GM18517 (cell line): ENCODE measurements at regions not wholly inside any gene's neighbourhood (a gene's known extent, or its start where the extent isn't known, plus 50 kb on each side); places are given as distances from the start of the nearest gene placed in this dataset.

Experiments
- ATAC-seq: cut with Tn5 transposase; IDR thresholded peaks from one replicate; pipeline ENCODE4 v1.9.1; 2021; ENCODE audit warnings: mild to moderate bottlenecking, moderate library complexity; ENCODE audit not compliant: unreplicated experiment

DNA sequence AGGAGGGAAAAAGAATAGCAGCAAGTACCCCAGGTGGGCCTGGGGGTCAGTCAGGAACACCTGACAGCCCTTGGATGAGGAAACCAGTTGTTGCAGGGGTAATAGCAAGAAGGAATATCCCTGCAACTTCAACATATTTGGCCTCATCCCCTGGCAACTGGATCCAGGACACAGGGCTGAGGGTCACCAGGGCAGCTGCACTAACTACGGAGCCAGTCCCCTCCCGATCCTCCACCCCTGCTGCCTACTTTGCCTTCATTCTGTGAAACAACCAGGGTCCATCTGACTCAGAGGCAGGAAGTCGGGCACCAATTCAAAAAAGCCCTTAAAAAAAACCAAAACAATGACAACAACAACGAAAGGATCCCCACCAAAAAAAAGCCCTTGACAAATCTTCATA, 52.9 kb downstream of the FRMPD3 start:
- ATAC-seq, result no peak

DNA sequence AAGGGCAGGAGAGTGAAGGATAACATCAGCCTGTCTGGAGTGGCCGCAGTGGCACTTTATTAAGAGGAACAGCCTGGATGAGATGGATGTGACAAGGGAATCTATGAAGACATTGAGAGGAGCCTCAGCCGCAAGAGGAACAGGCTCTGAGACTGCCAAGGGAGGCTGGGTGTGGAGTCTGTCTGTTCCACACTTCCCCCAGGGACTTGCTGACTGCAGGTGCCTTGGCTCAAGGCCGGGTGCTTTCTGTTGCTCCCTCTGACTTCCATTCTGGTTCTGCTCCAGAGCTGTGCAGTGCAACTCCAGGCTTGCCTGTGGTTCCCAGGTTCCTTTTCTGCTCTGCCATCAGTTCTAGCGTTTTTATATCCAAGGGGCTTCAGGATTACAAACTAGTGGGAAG, 54.6 kb downstream of the FRMPD3 start:
- no peak for ATAC-seq

DNA sequence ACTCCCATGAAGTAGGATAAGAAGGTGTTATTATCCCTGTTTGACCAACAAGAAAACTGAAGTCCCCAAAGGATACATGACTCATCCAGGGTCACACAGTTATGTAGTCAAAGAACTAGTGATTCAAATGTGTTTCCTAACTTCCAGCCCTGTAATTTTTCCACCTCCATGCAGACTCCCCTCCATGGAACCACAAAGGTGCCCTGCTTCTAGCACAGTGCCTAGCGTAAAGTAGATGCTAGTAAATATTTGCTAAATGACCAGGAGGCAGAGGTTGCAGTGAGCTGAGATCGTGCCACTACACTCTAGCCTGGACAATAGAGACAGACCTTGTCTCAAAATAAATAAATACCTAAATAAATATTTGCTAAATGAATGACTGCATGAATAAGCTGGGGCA, 55.8 kb downstream of the FRMPD3 start:
- no peak for ATAC-seq

DNA sequence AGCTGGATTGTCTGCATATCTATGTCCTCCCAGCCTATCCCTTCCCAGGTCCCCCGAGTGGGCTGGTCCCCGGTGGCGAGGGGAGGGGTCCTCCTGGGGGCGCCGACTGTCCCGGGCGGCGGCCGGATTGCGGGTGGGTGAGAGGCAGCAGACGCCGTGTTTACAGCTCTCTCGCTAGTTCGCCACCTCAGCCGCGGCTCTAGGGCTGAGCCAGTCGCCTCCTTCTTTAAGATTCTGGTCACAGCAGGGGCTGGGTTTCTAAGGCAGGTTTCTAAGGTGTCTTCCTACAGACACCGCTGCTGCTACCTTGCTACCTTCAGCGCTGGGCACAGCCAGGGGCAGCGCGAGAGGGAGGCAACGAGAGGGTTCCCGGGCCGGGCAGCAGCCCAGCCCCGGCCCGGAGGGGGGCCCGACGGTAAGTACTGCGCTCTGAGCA, 57.2 kb downstream of the FRMPD3 start:
- no peak for ATAC-seq

DNA sequence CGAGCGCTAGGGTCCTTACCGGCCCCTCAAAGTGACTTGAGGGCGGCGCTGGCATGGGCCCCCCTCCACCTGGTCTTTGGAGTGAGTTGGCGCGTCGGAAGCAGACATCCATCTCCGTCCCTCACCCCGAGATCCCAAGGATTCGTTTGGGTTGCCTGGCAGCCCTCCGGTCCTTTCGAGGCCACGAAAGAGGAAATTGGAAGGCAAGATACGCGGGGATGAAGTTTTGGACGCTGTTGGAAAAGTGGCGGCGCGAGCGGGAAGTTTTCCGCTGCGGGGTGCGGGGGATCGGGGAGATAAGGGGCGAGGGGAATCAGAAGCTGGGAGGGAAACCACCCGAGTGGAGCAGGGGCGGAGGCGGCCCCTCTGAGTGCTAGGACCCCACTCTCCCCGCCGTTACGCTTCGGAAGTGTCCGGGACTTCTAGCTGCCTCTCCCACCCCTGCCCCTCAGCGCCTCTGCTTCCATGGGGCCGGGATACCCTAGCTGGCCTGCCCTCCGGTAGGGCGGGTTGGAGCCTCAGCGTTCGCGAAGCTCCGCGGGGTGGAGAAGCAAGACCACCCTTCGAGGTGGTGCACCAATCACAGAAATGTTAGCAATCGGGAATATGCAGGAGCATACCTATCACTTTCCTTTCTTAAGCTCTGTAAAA, 57.8 kb downstream of the FRMPD3 start:
- no peak for ATAC-seq

DNA sequence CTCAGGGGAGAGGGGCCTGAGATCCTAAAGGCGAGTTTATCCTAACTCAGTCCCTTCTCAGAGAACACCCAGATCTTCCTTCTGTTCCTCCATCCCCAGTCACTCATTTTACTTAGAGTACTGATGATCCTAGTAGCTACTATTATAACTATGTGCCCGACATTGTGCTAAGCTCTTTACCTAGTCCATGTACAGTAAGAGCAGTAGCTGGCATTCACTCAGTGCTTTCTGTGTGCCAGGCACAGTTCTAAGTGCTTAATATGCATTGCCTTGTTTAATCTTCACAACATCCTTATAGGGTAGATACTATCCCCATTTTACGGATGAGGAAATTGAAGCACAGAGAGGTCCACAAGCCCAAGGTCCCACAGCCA, 58.3 kb downstream of the FRMPD3 start:
- no peak for ATAC-seq

DNA sequence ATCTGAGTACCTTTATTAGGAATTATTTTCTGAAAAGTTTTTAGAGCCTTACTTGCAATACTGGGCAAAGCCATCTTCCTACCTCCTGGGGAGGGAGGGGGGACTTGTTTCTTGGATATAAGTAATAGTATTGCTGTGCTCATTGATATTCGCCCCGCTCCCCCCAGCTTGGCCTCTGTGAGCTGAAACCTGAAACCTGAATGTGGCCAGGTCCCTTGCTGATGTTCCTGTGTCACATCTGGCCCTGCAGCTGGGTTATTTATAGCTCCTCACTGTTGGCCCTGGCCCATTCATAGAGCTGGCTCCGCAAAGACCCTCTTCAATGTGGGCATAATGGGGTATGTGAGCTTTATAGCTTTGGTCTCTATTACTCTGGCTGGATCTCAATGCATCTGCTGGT, 59.5 kb downstream of the FRMPD3 start:
- no peak for ATAC-seq

DNA sequence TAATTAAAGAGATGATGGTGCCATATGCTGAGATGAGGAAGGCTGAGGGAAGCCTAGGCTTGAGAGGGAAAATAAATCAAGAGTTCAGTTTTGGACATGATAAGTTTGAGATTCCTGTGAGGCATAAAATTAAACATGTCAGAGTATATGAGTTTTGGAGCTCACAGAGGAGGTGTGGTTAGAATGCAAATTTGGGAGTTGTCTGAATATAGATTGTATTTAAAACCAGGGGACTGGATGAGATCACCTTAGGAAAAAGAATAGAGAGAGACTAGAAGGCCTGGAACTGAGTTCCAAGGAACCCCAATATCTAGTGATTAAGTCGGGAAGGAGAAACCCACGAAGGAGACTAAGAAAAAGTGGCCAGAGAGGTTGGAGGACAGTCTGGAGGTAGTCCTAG, 65.5 kb downstream of the FRMPD3 start:
- no peak for ATAC-seq

DNA sequence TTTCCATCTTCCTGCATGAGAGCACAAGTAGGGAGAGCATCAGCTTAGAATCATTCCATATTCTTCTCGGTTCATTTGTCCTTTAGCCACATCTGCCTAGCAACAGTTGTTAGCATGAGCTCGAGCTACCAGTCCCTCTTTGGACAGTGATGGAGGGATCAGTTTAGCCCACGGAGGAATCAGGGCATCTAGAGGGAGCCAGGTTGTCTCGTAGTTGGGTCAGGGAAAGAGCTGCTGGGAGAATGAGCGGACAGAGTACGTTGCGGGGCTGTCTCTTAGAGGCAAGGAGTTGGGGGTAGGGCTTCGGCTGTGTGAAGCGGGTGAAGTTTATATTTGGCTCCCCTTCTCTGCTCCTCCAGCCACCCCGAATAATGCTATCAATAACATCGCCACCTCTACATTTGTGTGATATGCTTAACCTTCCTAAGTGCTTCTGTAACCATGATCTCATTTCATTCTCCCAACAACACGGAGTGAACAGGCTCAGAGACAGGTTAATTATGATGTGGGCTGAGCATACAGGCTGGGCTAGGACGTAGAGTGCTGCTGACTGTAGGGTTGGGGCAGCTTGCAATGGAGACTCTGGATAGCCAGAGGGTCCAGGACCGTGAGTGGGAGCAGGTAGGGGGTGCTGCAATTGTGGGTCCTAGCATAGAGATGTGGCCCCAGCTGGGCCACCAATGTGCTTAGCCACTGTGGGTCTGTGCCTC, 72.6 kb downstream of the FRMPD3 start:
- ATAC-seq, result no peak

DNA sequence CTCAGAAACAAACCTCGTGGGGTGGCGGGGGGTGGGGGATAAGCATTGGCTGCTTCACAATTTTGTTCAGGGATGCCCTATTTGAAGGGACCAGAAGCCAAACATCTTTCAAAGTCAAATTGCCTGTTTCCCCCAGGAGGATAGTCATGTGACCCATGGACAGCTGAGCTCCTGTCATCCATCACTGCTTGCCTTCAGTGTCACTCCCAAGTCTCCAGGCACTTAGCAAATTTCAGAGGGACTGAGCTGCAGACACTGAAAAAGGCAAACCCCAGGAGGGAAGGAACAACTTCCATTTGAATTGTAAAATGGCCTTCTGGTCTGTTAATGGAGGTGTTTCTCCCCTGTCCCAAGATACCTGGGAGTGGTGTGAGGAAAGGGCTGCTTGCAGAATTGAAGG, 73.4 kb downstream of the FRMPD3 start:
- ATAC-seq, result no peak

DNA sequence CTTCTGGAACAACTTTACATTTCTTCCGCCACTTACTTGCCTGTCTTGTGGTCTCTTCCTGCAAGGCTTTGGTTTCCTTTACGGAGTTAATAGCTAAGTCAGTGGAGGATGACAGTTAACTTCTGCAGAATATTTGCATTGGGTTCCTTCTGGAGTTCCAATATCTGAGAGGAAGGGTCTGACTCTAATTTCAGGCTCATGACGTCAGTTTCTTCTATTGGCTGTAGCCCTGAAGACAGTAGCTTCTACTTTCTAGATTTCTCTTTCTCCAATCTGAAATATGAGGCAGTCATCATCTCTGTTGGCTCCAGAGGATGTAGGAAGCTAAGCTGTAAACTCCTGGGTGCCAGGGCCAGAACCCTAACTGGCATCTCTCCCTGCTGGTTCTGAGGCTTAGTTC, 76.7 kb downstream of the FRMPD3 start:
- ATAC-seq, result no peak

DNA sequence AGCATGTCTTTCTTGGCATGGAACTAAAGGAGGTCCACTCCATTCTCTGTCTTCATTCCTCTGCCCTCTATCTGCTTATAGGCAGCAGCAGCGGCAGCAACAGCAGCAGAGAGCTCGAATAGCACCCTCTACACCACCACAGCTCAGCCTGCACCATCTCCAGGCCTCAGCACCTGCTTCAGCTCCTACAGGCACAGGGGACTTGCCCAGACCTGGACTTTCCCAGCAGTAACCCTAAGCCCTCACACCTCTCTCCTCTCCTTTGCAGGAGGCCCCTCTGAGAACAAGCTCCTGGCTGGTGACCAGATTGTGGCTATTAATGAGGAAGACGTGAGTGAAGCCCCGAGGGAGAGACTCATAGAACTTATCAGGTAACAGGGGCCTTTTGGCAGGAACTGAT, 80.7 kb downstream of the FRMPD3 start:
- ATAC-seq, result no peak

DNA sequence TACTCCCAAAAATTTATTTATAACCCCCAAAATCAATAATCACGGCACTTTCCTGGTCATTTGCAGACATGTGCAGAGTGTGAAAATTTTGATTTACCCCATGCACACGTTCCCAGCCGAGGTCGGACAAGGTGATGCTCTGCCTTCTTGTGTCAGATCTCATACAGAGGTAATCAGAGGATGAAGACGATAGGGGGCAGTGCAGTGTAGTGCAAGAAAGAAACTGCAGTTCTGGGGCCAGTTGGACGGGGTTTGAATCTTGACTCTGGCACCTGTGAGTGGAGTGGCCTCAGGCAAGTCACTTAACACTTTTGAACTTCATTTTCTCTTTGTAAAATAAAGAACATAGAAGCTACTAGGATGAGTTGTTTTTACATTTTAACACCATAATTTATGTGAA, 88.4 kb downstream of the FRMPD3 start:
- ATAC-seq, result no peak

DNA sequence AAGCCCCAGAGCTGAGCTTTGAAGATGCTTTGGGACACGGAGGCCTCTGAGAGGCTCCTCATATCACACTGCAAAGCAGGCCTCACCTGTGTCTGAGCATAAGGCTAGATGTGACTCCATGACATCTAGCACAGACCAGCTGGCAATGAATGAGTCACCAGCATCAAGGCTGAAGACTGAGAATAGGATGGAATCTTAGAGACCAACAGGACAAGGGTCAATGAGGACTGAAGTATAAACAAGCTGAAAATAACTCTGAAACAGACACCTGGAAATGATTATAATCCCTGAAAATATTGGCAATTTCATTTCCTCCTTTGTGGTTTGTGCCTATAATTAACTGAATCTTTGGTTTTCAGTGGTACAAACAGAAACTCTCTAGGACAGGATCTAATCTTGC, 87.1 kb upstream of the PRPS1 start:
- ATAC-seq, result no peak

DNA sequence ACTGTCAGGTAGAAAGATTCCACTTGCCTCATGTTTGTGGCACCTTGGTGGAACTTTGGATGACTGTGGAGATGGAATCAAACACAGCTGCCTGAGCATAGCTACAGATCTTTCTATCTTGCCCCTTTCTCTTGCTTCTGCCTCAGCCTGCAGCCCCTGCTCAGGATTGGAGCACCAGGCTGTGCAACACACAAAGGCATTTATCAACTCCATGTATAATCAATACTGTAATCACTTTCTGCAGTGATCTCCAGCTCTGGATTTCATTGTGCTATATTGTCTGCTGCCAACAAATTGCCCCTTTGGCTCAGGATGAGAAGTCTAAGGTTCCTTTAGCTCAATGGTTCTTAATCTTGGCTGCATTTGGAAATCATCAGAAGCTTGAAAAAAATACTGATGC, 86.3 kb upstream of the PRPS1 start:
- no peak for ATAC-seq

DNA sequence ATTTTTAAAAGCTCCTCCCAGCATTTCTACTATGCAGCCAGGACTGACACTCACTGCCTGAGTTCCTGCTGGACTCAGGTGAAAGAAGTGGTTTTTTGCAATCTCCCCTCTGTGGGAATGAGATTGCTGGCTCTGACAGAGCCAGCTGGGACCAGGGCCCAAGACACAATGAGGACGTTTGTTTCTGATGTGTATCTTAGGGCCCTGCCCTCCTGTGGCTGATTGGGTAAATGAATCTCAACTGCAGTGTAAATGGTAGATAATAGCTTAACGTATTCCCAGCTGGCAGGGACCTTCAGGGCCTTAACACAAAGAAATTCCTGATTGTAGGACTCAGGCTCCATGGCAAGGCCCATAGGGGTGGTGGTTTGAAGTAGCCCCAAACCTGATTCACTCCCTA, 85.8 kb upstream of the PRPS1 start:
- ATAC-seq, result no peak

DNA sequence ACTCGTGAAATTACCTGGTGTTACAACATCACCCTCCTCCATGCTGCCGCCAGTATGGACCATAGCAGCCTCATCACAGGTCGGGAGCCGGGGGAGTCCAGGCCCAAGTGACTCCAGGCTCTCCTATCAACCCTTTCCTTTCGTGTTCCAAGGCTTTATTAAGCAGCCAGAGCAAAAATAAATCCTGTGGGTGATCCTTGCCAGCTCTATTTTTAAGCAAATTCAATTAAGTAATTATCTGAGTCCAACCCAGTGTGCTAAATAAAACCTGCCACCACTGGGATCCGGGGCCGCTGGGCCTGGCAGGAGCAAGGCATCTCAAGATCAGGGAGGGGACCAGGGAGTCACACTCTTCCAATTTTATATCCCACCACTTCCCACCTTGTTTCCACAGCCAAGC, 80.7 kb upstream of the PRPS1 start:
- ATAC-seq, result no peak

DNA sequence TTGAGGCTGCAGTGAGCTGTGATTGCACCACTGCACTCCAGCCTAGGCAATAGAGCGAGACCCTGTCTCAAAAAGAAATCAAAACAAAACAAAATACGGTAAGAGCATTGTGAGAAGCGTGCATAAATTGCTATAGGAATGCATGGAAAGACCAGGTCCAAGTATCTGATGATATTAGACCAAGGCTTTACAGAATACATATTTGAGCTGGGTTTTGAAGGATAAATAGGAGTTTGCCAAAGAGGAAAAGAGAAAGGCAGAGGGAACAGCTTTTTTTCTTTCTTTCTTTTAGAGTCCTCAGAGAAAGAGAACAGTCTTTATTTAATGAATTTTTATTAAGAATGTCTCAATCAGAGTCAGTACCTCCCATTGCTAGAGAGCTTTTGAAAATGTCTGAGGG, 79.5 kb upstream of the PRPS1 start:
- ATAC-seq, result no peak

DNA sequence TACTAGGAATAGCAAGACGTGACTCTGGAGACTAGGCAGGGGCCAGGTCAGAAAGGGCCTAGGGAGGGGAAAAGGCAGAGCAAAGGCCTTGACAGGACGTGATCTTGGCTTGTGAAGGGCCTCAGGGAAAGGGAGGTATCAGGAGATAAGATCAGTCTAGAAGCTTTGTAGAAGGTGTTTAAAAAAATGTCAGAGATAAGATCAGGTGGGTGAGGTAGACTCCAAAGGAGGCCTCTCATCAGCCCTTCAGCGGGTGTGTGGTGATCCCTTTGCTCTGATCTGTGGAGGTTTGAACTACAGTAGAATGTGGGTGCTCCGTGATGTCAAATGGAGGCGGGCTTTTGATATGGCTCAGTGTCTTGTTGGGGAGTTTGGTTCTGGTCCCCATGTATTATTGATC, 78.8 kb upstream of the PRPS1 start:
- no peak for ATAC-seq

DNA sequence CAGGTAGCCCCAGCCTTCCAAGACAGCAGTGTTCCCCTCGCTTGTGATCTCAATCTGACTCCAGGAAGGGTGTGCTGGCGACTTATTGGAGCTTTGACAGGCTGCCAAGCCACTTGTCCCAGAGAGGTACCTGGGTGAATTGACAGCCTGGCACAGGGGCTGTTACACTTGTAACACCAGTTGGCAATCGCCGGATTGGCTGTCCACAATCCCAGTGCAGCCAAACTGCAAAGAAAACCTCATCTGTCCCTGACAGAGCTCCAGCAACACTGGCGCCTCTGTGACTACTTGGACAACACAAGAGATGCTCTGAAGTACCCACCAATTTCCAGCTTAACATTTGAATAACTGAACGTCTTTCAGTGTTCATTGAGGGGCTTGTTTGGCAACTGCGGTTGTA, 76.8 kb upstream of the PRPS1 start:
- ATAC-seq, result no peak

DNA sequence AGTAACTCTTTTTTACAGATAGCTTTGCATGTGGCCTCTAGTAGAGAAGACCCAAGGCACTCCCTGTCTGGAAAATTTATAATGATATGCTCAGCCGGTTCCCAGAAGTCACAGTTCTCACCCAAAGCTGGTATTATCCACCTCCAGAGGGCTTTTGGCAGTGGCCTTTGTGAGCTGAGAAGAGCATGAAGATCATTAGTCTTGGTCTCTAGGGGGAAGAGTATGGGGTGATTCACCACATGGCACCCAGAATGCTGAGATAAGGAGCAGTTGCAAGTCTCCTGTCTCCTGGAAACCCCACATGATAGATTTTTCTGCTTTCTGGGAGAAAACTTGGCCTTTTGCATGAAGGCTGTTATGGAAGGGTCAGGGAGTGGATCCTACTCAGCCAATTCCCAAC, 75.4 kb upstream of the PRPS1 start:
- no peak for ATAC-seq

DNA sequence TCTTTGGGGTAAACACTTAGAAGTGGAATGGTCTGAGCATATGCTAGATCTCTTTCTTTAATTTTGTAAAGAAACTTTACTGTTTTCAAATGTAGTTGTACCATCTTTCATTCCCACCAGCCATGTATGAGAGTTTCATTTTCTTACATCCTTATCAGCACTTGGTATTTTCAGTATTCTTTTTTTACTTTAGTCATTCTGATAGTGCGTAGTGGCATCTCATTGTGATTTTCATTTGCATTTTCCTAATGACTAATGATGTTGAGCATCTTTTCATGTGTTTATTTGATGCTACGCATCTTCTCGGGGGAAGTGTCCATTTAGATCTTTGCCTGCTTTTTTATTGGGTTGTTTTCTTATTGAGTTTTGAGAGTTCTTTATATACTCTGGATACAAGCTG, 71.3 kb upstream of the PRPS1 start:
- no peak for ATAC-seq

DNA sequence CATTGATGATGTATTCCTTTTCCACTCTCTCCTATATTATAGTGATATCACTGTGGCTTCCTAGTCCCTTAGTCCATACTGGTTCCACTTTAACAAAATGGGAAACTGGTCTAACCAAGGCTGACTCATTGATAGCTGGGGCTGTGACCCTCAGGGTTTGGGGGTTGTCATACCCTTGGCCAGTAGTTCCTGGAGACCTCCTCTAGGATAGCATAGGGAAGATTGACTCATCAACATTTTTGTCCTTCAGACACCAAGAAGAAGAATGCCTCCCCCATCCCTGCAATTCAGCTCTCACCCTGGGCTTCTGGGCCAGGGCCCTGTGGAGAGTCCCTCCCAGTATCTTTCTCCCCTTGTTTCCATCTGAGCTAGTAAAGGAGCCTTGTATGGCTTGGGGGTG, 68.8 kb upstream of the PRPS1 start:
- no peak for ATAC-seq
